HFF-Myc (cell line): ENCODE measurements at regions not wholly inside any gene's neighbourhood (a gene's known extent, or its start where the extent isn't known, plus 50 kb on each side); places are given as distances from the start of the nearest gene placed in this dataset.
"Not testable (repeated sequence)": the region's sequence is repeated elsewhere in the genome, so short reads cannot be mapped to it uniquely, and the experiment has no call there.

Experiments
- DNase-seq: peaks from one replicate; pipeline ENCODE4 v3.0.0-alpha.2; 2011; ENCODE audit warnings: low read depth; ENCODE audit errors: extremely low read depth
- H3K4me3 ChIP-seq: replicated peaks from 2 replicates; pipeline ENCODE4 v1.5.1; 2011; ENCODE audit warnings: low read depth, mild to moderate bottlenecking, control low read depth, low read length
- TF ChIP-seq, protein P1 (sequence below): IDR thresholded peaks from 2 replicates; pipeline ENCODE4 v1.5.1; 2012; ENCODE audit warnings: mild to moderate bottlenecking, low read depth, low read length, control low read depth; ENCODE audit errors: missing control alignments

DNA sequence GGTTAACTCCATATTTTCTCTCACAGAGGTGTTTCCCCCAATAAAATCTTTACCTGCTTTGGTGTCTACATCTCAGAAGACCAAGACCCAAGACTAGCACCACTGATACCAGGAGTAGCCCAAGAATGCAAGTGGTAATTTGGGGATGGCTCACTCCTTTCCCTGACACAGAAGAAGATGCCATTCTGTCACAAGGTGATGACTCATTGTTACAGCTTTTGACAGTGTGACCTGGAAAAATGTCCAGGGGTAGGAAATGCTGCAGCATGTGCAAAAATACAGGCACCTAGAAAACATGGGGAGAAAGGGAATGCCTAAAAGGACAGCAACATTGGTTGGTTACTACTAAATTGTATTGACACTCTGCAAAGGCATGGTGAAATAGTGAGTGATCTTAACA lies 254.0 kb upstream of the GJE1 start:
- TF ChIP-seq, protein P1, sequence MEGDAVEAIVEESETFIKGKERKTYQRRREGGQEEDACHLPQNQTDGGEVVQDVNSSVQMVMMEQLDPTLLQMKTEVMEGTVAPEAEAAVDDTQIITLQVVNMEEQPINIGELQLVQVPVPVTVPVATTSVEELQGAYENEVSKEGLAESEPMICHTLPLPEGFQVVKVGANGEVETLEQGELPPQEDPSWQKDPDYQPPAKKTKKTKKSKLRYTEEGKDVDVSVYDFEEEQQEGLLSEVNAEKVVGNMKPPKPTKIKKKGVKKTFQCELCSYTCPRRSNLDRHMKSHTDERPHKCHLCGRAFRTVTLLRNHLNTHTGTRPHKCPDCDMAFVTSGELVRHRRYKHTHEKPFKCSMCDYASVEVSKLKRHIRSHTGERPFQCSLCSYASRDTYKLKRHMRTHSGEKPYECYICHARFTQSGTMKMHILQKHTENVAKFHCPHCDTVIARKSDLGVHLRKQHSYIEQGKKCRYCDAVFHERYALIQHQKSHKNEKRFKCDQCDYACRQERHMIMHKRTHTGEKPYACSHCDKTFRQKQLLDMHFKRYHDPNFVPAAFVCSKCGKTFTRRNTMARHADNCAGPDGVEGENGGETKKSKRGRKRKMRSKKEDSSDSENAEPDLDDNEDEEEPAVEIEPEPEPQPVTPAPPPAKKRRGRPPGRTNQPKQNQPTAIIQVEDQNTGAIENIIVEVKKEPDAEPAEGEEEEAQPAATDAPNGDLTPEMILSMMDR, result no peak
- H3K4me3 ChIP-seq, result no peak overlapping the region
- no peak for DNase-seq

DNA sequence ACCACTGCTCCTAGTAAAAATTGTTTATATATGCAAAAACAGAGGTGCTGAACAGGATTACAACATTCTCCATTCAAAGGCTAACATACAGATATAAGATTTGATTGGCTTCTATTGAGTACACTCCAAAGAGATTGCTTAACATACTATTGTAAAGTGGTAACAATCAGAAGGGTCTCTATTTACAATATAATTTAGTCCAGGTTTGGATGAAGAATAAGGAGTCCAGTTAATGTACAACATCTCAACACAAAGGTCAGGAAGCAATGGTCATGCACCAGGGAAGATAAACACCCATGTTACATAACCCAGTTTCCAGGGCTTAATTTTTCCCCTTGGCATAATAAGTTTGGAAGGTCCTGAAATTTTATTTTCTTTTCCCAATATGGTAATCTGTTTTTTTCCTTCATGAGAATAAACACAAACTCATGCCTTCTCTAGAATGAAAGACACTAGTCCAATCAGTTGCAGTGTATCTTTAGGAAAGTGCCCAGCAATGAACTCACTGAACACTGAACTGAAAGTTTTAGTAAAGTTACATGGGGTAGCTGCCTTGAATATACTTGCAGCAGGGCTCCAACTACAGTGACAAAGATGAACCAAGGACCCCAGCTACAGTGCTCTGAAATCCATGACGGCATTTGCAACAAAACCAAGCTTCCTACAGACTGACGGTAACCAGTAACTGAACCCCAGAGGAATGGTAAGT lies 255.3 kb upstream of the GJE1 start:
- H3K4me3 ChIP-seq, result no peak overlapping the region
- TF ChIP-seq, protein P1, result no peak
- DNase-seq, result no peak

GRCh38 chr6:141874930-141875602 lies 257.7 kb upstream of the GJE1 start:
- no peak overlapping the region for H3K4me3 ChIP-seq
- TF ChIP-seq, protein P1, result no peak
- no peak for DNase-seq

GRCh38 chr6:141869509-141869908 lies 263.2 kb upstream of the GJE1 start:
- not testable (repeated sequence) for DNase-seq, H3K4me3 ChIP-seq

DNA sequence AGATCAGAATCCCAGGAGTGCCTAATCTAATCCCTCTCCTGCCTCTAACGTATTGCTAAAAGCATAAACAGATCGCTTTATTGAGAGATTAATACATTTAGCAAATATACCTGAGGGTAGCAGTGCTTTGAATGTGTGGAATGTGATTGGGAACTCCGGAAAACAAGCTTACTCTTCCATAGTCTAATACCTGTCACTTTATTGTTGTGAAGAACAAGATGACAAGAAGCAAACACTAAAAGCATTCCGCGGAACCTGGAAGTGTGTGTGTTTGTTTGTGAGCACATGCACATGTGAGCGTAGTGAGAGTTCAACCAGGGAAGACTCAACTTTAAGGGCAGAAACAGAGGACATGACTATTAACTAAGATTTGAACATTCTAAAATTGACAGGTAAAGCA lies 265.0 kb upstream of the GJE1 start:
- TF ChIP-seq, protein P1, result no peak
- DNase-seq, result no peak
- no peak overlapping the region for H3K4me3 ChIP-seq

DNA sequence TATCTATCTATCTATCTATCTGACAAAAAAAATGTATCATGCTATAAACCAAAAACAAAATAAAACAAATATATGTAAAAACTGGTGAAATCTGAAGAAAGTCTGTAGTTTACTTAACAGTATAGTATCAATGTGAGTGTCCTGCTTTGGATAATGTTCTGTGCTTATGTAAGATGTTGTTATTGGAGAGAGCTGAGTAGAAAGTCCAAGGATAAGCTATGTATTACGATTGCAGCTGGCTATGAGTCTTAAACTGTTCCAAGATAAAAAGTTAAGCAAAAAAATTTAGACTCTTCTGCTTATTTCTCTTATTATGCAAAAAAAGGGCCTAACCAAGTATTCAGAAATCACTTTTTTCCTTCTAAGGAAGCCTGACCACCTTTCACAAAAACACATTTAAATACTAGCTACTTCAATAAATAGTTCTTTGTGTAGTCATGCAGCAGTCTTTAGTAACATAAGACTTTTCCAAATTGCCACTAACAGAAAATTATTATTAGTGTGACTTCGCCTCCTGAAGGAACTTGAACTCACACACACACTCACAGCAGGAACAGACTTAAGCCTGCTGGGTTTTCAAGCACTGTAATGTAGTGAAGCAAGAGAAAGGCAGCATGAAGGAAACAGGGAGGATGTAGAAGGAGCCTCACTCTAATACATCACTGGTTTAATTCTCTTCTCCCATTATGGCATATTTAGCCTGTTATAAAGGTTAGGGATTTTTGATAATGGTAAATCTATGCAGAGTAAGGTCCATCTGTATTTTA lies 265.8 kb upstream of the GJE1 start:
- DNase-seq, result no peak
- TF ChIP-seq, protein P1, result no peak
- H3K4me3 ChIP-seq, result no peak overlapping the region

DNA sequence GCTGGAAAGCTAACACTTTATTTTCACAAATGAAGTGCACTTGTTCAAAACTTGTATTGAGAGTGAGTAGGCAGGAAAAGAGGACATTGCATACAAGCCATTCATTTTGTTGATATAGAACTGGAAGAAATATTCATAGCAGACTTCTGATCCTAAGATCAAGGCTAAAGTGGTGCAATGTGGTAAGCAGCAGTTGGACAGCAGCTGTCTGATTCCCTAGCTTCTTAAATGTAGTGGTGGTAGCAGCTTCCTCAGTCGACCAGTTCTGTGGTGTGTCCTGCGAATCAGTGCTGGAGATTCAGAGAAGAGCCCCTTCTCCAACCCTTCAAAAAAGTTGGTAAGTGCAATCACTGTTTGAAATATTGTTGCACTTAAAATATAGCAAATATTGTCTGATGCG lies 281.7 kb upstream of the GJE1 start:
- TF ChIP-seq, protein P1, result no peak
- DNase-seq, result no peak
- H3K4me3 ChIP-seq, result no peak overlapping the region
